AG10803 (cell line): ENCODE measurements at regions not wholly inside any gene's neighbourhood (a gene's known extent, or its start where the extent isn't known, plus 50 kb on each side); places are given as distances from the start of the nearest gene placed in this dataset.

Experiments
- DNase-seq: peaks from one replicate; pipeline ENCODE4 v3.0.0; 2010; ENCODE audit warnings: low read depth
- H3K4me3 ChIP-seq: 2 replicates; pipeline ENCODE4 v1.5.1; 2011; ENCODE audit warnings: mild to moderate bottlenecking, low read length, control low read depth
- TF ChIP-seq, protein P1 (sequence below): conservative IDR thresholded peaks from 2 replicates; pipeline ENCODE4 v1.5.1; 2011; ENCODE audit warnings: mild to moderate bottlenecking, low read length, control low read depth, inconsistent platforms

- TF ChIP-seq, protein P1, sequence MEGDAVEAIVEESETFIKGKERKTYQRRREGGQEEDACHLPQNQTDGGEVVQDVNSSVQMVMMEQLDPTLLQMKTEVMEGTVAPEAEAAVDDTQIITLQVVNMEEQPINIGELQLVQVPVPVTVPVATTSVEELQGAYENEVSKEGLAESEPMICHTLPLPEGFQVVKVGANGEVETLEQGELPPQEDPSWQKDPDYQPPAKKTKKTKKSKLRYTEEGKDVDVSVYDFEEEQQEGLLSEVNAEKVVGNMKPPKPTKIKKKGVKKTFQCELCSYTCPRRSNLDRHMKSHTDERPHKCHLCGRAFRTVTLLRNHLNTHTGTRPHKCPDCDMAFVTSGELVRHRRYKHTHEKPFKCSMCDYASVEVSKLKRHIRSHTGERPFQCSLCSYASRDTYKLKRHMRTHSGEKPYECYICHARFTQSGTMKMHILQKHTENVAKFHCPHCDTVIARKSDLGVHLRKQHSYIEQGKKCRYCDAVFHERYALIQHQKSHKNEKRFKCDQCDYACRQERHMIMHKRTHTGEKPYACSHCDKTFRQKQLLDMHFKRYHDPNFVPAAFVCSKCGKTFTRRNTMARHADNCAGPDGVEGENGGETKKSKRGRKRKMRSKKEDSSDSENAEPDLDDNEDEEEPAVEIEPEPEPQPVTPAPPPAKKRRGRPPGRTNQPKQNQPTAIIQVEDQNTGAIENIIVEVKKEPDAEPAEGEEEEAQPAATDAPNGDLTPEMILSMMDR = no peak
- no peak overlapping the region for H3K4me3 ChIP-seq
- no peak for DNase-seq
Measured at GRCh38 chr5:153066281-153066680, 424.2 kb upstream of the GRIA1 start.

GRCh38 chr5:153067869-153068268 lies 422.6 kb upstream of the GRIA1 start:
- no peak overlapping the region for H3K4me3 ChIP-seq
- TF ChIP-seq, protein P1 = no peak
- DNase-seq = no peak

DNA sequence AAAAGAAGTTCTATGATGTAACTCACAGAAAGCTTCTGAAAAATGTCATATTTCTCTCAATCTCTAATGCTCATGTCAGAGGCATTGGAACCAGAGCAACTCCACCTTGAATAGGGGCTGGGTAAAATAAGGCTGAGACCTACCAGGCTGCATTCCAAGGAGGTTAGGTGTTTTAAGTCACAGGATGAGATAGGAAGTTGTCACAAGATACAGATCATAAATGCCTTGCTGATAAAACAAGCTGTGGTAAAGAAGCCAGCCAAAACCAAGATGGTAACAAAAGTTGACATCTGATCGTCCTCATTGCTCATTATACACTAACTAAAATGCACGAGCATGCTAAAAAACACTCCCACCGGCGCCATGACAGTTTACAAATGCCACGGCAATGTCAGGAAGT lies 411.1 kb upstream of the GRIA1 start:
- no peak for DNase-seq
- TF ChIP-seq, protein P1 = no peak
- H3K4me3 ChIP-seq = no peak overlapping the region

DNA sequence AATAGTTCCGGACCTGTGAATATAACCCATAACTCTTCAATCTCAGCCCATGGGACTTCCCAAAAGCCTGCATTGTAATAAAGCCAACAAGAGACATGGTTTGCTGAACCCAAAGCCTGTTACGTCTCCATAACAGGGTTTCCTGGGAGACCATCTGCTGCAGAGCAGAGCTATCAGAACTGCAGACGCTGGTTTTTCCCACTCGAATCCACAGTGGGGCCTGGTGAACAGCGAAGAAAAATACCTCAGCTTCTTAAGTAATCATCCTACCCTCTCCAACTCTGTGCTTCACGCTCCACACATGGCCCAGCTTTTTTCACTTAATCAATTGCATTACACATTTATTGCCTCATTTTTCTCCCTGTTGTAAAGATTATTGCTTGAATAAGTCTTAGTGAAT lies 409.5 kb upstream of the GRIA1 start:
- TF ChIP-seq, protein P1 = no peak
- no peak for DNase-seq
- no peak overlapping the region for H3K4me3 ChIP-seq

DNA sequence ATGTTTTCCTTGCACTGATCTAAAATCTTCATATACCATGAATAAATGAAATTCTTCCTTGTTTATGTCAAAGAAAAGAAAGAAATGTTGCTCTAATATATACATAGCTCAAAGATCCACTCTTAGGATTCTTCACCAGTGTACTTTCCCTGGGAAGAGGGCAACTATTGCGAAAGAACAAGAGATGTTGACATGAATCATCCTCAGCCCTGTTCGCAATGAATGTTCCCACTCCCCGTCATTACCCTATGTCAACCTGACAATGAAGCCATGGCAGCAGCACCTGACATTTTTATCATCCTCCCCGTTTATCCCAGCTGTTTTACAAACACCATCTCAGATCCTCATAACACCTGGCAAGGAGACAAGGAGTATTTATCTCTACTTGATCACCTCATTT lies 409.1 kb upstream of the GRIA1 start:
- DNase-seq = no peak
- TF ChIP-seq, protein P1 = no peak
- no peak overlapping the region for H3K4me3 ChIP-seq

DNA sequence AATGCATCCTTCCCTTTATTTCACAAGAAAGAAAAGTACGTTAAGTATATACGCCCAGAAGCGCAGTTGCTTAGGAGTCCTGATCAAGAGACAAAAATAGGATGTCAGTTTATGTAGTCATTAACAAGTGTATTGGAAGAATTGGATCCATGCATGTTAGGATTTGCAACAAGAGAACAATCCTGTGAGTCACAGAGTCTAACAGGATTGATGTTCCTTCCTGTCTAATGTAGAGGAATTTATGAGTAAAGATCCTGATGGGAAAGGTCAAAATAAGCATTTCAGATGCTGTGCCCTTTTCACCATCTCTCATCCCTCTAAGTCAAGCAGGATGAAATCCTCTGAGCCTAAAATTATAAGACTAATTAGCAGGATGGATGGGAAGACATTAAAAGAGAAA lies 406.0 kb upstream of the GRIA1 start:
- no peak overlapping the region for H3K4me3 ChIP-seq
- DNase-seq = no peak
- TF ChIP-seq, protein P1 = no peak

GRCh38 chr5:153086486-153086885 lies 404.0 kb upstream of the GRIA1 start:
- no peak for DNase-seq
- no peak overlapping the region for H3K4me3 ChIP-seq
- TF ChIP-seq, protein P1 = no peak
